ENCODE measurements at regions not wholly inside any gene's neighbourhood (a gene's known extent, or its start where the extent isn't known, plus 50 kb on each side); places are given as distances from the start of the nearest gene placed in this dataset.

DNA sequence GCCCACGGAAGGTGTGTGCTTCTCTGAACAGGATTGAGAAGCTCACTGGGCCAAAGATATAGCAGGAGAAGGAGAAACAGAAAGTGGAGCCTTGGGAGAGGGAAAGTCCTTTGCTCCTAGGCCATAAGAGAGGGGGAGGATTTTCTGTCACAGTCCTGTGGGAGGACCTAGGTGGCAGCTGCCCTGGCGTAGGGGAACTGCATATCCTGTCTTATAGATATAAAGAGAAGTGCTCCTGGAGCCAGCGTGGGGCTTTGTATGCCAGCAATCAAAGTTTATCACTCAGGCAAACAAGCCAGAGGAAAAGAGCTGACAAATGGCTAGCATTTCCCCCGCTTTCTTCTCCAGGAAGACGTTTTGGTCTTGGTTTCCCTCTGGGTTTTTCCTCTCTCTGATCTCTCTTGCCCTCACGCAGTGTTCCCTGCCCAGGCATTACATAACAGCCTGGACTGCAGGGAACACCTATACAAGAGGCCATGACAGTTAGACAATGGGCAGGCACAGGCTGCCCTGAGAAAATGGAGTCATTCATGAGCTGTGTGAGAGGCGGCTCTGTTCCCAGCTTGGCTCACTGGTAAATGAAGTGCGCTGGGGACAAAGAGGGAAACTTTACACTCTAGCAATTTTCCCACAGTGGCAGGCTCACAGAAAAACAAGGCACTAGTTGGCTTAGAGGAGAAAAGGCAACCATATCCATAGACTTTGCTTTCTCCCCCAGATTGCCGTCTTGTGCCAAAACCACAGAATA lies 52.5 kb upstream of the ZNF648 start:
- in situ Hi-C loops (cut with MboI; ENCODE audit: low sequenced_read_pairs): no loop called here
- DNase-seq (ENCODE audit: low spot score in 2 of 2): no peak

GRCh38 chr1:182111496-182111895 lies 50.0 kb upstream of the ZNF648 start:
- Histone ChIP-seq H3K9me3 (no peaks in the 10 kb centered on the region), H3K27me3 (ENCODE audit: low read depth) (peaks cover 14% of the 10 kb centered on the region), H3K4me1 (no peaks in the 10 kb centered on the region), H3K4me3 (no peak overlapping the region), H3K36me3 (replicated peaks) (no peaks in the 10 kb centered on the region)
- in situ Hi-C loops (cut with MboI; ENCODE audit: low sequenced_read_pairs): no loop called here
- no peak for DNase-seq (ENCODE audit: low spot score in 2 of 2)

More for the DNA sequence above, 52.5 kb upstream of the ZNF648 start:
- H3K9me3 ChIP-seq: no peaks in the 10 kb centered on the region
- H3K36me3 ChIP-seq (replicated peaks): no peaks in the 10 kb centered on the region
- no peaks in the 10 kb centered on the region for H3K4me1 ChIP-seq
- no peak overlapping the region for H3K4me3 ChIP-seq
- peaks cover 12% of the 10 kb centered on the region for H3K27me3 ChIP-seq (ENCODE audit: low read depth)

All from HAP-1 (cell line).